ENCODE measurements at regions not wholly inside any gene's neighbourhood (a gene's known extent, or its start where the extent isn't known, plus 50 kb on each side); places are given as distances from the start of the nearest gene placed in this dataset.

GRCh38 chr14:40098468-40098867 lies 666.2 kb upstream of the FBXO33 start:
- Histone ChIP-seq H3K27ac (ENCODE audit: low read length) (no peak overlapping the region), H2AFZ (ENCODE audit: low read depth, low read length) (no peak overlapping the region), H3F3A (ENCODE audit: insufficient read depth, low read length, poor library complexity, severe bottlenecking) (no peaks in the 10 kb centered on the region), H3K36me3 (ENCODE audit: insufficient read depth, low read length) (no peaks in the 10 kb centered on the region), H3K27me3 (ENCODE audit: insufficient read depth, low read depth, low read length) (no peaks in the 10 kb centered on the region), H3K4me2 (ENCODE audit: low read length) (no peak overlapping the region), H3K4me3 (ENCODE audit: low read length) (no peak overlapping the region), H3K9me2 (ENCODE audit: insufficient read depth, low read length) (no peaks in the 10 kb centered on the region), H3K9ac (ENCODE audit: low read length) (no peak overlapping the region), H4K20me1 (ENCODE audit: insufficient read depth) (no peaks in the 10 kb centered on the region), H3K79me2 (replicated peaks; ENCODE audit: insufficient read depth, low read length) (no peaks in the 10 kb centered on the region), H3K9me3 (ENCODE audit: low read length) (no peaks in the 10 kb centered on the region)
- TF ChIP-seq, protein P1, sequence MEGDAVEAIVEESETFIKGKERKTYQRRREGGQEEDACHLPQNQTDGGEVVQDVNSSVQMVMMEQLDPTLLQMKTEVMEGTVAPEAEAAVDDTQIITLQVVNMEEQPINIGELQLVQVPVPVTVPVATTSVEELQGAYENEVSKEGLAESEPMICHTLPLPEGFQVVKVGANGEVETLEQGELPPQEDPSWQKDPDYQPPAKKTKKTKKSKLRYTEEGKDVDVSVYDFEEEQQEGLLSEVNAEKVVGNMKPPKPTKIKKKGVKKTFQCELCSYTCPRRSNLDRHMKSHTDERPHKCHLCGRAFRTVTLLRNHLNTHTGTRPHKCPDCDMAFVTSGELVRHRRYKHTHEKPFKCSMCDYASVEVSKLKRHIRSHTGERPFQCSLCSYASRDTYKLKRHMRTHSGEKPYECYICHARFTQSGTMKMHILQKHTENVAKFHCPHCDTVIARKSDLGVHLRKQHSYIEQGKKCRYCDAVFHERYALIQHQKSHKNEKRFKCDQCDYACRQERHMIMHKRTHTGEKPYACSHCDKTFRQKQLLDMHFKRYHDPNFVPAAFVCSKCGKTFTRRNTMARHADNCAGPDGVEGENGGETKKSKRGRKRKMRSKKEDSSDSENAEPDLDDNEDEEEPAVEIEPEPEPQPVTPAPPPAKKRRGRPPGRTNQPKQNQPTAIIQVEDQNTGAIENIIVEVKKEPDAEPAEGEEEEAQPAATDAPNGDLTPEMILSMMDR (IDR thresholded peaks at IDR 0.05; ENCODE audit: poor library complexity, severe bottlenecking): no peak
- no peak for TF ChIP-seq POLR2AphosphoS5 (IDR thresholded peaks at IDR 0.05)
- no peak for TF ChIP-seq SMC3 (conservative IDR thresholded peaks at IDR 0.05; ENCODE audit: poor library complexity)
- TF ChIP-seq, protein P2, sequence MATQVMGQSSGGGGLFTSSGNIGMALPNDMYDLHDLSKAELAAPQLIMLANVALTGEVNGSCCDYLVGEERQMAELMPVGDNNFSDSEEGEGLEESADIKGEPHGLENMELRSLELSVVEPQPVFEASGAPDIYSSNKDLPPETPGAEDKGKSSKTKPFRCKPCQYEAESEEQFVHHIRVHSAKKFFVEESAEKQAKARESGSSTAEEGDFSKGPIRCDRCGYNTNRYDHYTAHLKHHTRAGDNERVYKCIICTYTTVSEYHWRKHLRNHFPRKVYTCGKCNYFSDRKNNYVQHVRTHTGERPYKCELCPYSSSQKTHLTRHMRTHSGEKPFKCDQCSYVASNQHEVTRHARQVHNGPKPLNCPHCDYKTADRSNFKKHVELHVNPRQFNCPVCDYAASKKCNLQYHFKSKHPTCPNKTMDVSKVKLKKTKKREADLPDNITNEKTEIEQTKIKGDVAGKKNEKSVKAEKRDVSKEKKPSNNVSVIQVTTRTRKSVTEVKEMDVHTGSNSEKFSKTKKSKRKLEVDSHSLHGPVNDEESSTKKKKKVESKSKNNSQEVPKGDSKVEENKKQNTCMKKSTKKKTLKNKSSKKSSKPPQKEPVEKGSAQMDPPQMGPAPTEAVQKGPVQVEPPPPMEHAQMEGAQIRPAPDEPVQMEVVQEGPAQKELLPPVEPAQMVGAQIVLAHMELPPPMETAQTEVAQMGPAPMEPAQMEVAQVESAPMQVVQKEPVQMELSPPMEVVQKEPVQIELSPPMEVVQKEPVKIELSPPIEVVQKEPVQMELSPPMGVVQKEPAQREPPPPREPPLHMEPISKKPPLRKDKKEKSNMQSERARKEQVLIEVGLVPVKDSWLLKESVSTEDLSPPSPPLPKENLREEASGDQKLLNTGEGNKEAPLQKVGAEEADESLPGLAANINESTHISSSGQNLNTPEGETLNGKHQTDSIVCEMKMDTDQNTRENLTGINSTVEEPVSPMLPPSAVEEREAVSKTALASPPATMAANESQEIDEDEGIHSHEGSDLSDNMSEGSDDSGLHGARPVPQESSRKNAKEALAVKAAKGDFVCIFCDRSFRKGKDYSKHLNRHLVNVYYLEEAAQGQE (IDR thresholded peaks at IDR 0.05; ENCODE audit: borderline replicate concordance): no peak
- TF ChIP-seq TAF1 (IDR thresholded peaks at IDR 0.05; ENCODE audit: low read depth): no peak
- TF ChIP-seq EP300 (conservative IDR thresholded peaks at IDR 0.05; ENCODE audit: poor library complexity, severe bottlenecking): no peak
- no peak for TF ChIP-seq RAD21 (conservative IDR thresholded peaks at IDR 0.05)
- no peak for TF ChIP-seq MXI1 (conservative IDR thresholded peaks at IDR 0.05; ENCODE audit: poor library complexity, severe bottlenecking)
- TF ChIP-seq EZH2 (IDR thresholded peaks at IDR 0.05; ENCODE audit: borderline replicate concordance, insufficient read depth, low read length, poor library complexity, severe bottlenecking): no peak

DNA sequence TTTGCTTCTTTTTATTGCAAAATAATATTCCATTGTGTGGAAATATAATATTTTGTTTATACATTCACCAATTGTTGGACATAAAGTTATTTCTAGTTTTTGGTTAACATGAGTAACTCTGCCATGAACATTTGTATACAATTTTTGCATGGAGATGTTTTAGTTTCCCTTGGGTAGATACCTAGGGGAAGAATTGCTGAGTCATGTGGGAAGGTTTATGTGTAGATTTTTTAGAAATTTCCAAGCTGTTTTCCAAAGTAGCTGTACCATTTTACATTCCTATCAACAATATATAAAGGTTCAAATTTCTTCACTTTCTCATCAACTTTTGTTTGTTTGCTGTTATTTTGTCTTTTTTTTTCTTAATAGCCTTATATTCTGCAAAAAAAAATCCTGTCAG lies 664.7 kb upstream of the FBXO33 start:
- H4K20me1 ChIP-seq (ENCODE audit: insufficient read depth): no peaks in the 10 kb centered on the region
- H3K27me3 ChIP-seq (ENCODE audit: insufficient read depth, low read depth, low read length): no peaks in the 10 kb centered on the region
- H3K36me3 ChIP-seq (ENCODE audit: insufficient read depth, low read length): no peaks in the 10 kb centered on the region
- no peaks in the 10 kb centered on the region for H3K9me2 ChIP-seq (ENCODE audit: insufficient read depth, low read length)
- H3F3A ChIP-seq (ENCODE audit: insufficient read depth, low read length, poor library complexity, severe bottlenecking): no peaks in the 10 kb centered on the region
- no peak overlapping the region for H3K27ac ChIP-seq (ENCODE audit: low read length)
- no peaks in the 10 kb centered on the region for H3K79me2 ChIP-seq (replicated peaks; ENCODE audit: insufficient read depth, low read length)
- H3K4me2 ChIP-seq (ENCODE audit: low read length): no peak overlapping the region
- TF ChIP-seq, protein P2 (IDR thresholded peaks at IDR 0.05; ENCODE audit: borderline replicate concordance): no peak
- H2AFZ ChIP-seq (ENCODE audit: low read depth, low read length): no peak overlapping the region
- no peaks in the 10 kb centered on the region for H3K9me3 ChIP-seq (ENCODE audit: low read length)
- H3K4me3 ChIP-seq (ENCODE audit: low read length): no peak overlapping the region
- no peak overlapping the region for H3K9ac ChIP-seq (ENCODE audit: low read length)

All from neural cell (in vitro differentiated cells).